Keratinocyte (primary cell): ENCODE measurements at regions not wholly inside any gene's neighbourhood (a gene's known extent, or its start where the extent isn't known, plus 50 kb on each side); places are given as distances from the start of the nearest gene placed in this dataset.

Experiments used
- DNase-seq: peaks from one replicate; pipeline ENCODE4 v3.0.0-alpha.2; 2011; ENCODE audit warnings: low read depth, missing footprints, low spot score
- FAIRE-seq: peaks from 2 replicates; lab custom pipeline; 2011; peaks lifted over from hg19 to GRCh38; lab: Jason Lieb, UNC
- H2AFZ ChIP-seq: 2 replicates; pipeline ENCODE4 v1.6.0; 2012; ENCODE audit warnings: low read length, control low read depth, inconsistent platforms; ENCODE audit not compliant: control insufficient read depth
- H3K27ac ChIP-seq: 2 replicates; pipeline ENCODE4 v1.5.1; 2011; ENCODE audit warnings: low read length; ENCODE audit not compliant: control insufficient read depth, insufficient read depth
- H3K27me3 ChIP-seq: 3 replicates; pipeline ENCODE4 v1.6.0; 2011; ENCODE audit warnings: low read length; ENCODE audit not compliant: control insufficient read depth, insufficient read depth; ENCODE audit errors: extremely low read depth
- H3K36me3 ChIP-seq, 2 experiments: 2 replicates in 1 of 2; 3 replicates in 1 of 2; pipeline ENCODE4 v1.5.1; 2011; ENCODE audit warnings: low read length in 2 of 2, mild to moderate bottlenecking in 1 of 2; ENCODE audit not compliant: control insufficient read depth in 2 of 2, insufficient read depth in 2 of 2; ENCODE audit errors: extremely low read depth in 1 of 2
- H3K4me1 ChIP-seq: 3 replicates; pipeline ENCODE4 v1.5.1; 2011; ENCODE audit warnings: low read length; ENCODE audit not compliant: control insufficient read depth, insufficient read depth; ENCODE audit errors: extremely low read depth
- H3K4me2 ChIP-seq: 3 replicates; pipeline ENCODE4 v1.6.0; 2011; ENCODE audit warnings: low read depth, low read length; ENCODE audit not compliant: control insufficient read depth, insufficient read depth; ENCODE audit errors: extremely low read depth
- H3K4me3 ChIP-seq, 3 experiments: fragments of 200-600 bp in 1 of 3; sonication (generic) in 1 of 3; 2 replicates in 2 of 3; 3 replicates in 1 of 3; pipeline ENCODE4 v1.5.1; 2011 to 2016; ENCODE audit warnings: low read length in 3 of 3, mild to moderate bottlenecking in 3 of 3, control low read depth in 2 of 3, inconsistent platforms in 1 of 3, low read depth in 1 of 3, mixed read lengths in 1 of 3, mixed run types in 1 of 3, moderate library complexity in 1 of 3; ENCODE audit not compliant: control insufficient read depth in 2 of 3, insufficient read depth in 2 of 3; ENCODE audit errors: extremely low read depth in 1 of 3
- H3K79me2 ChIP-seq: 2 replicates; pipeline ENCODE4 v1.6.0; 2012; ENCODE audit warnings: low read length; ENCODE audit not compliant: control insufficient read depth, insufficient read depth
- H3K9ac ChIP-seq: 3 replicates; pipeline ENCODE4 v1.6.0; 2011; ENCODE audit warnings: low read length; ENCODE audit not compliant: control insufficient read depth, insufficient read depth; ENCODE audit errors: extremely low read depth
- H3K9me1 ChIP-seq: 3 replicates; pipeline ENCODE4 v1.6.0; 2011; ENCODE audit warnings: low read length; ENCODE audit not compliant: control insufficient read depth, insufficient read depth; ENCODE audit errors: extremely low read depth
- H3K9me3 ChIP-seq: 2 replicates; pipeline ENCODE4 v1.5.1; 2012; ENCODE audit warnings: low read depth, low read length; ENCODE audit not compliant: control insufficient read depth
- H4K20me1 ChIP-seq: 3 replicates; pipeline ENCODE4 v1.6.0; 2011; ENCODE audit warnings: low read length; ENCODE audit not compliant: control insufficient read depth, insufficient read depth; ENCODE audit errors: extremely low read depth
- EZH2 ChIP-seq: IDR thresholded peaks from one replicate; pipeline ENCODE4 v1.6.1; 2012; ENCODE audit warnings: inconsistent platforms, mild to moderate bottlenecking, low read length, moderate library complexity
- dilution Hi-C: fragments of 300-500 bp; cut with MboI; formaldehyde crosslinking; loops from one replicate; pipeline ENCODE4 v1.7.0; 2020; ENCODE audit warnings: low sequenced_read_pairs; ENCODE audit not compliant: extremely low pct_ligation_motif_present
- TF ChIP-seq, protein P1 (sequence below), 3 experiments: IDR thresholded peaks in 1 of 3; conservative IDR thresholded peaks in 1 of 3; optimal IDR thresholded peaks in 1 of 3; 2 replicates in 2 of 3; 3 replicates in 1 of 3; pipeline versions ENCODE3 to v1.5.1; 2011; ENCODE audit warnings: low read length in 3 of 3, mild to moderate bottlenecking in 3 of 3, moderate library complexity in 2 of 3, control low read depth in 1 of 3, inconsistent platforms in 1 of 3; ENCODE audit not compliant: insufficient read depth in 2 of 3; ENCODE audit errors: extremely low read depth in 1 of 3

DNA sequence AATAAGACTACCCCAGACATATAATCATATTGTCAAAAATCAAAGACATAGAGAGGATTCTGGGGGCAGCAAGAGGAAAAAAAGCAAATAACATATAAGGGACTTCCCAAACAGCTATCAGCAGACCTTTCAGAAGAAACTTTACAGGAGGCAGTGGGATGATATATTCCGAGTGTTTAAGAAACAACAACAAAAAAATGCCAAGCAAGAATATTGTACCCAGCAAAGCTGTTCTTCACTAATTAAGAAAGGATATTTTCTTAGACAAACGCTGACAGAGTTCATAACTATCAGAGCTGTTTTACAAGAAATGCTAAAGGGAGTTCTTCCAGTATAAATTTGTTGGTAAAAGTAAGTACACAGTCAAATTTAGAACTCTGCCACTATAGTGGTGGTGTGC is 243.3 kb upstream of the AFDN start:
- H3K4me2 ChIP-seq: no peak overlapping the region
- no peak overlapping the region for H2AFZ ChIP-seq
- H4K20me1 ChIP-seq: no peaks in the 10 kb centered on the region
- H3K9me3 ChIP-seq: no peaks in the 10 kb centered on the region
- no peaks in the 10 kb centered on the region for H3K9me1 ChIP-seq
- FAIRE-seq (no peak), DNase-seq (no peak)
- H3K27me3 ChIP-seq: no peaks in the 10 kb centered on the region
- H3K79me2 ChIP-seq: no peaks in the 10 kb centered on the region
- no peak overlapping the region for H3K4me3 ChIP-seq
- TF ChIP-seq, protein P1, sequence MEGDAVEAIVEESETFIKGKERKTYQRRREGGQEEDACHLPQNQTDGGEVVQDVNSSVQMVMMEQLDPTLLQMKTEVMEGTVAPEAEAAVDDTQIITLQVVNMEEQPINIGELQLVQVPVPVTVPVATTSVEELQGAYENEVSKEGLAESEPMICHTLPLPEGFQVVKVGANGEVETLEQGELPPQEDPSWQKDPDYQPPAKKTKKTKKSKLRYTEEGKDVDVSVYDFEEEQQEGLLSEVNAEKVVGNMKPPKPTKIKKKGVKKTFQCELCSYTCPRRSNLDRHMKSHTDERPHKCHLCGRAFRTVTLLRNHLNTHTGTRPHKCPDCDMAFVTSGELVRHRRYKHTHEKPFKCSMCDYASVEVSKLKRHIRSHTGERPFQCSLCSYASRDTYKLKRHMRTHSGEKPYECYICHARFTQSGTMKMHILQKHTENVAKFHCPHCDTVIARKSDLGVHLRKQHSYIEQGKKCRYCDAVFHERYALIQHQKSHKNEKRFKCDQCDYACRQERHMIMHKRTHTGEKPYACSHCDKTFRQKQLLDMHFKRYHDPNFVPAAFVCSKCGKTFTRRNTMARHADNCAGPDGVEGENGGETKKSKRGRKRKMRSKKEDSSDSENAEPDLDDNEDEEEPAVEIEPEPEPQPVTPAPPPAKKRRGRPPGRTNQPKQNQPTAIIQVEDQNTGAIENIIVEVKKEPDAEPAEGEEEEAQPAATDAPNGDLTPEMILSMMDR (optimal IDR thresholded peaks at IDR 0.05 in 1 of 3, IDR thresholded peaks at IDR 0.05 in 1 of 3, conservative IDR thresholded peaks at IDR 0.05 in 1 of 3; ENCODE audit: extremely low read depth in 1 of 3, insufficient read depth in 2 of 3, low read length in 3 of 3): no peak
- no peak for TF ChIP-seq EZH2
- H3K9ac ChIP-seq: no peak overlapping the region
- H3K27ac ChIP-seq: no peak overlapping the region
- dilution Hi-C loops: no loop called here
- no peaks in the 10 kb centered on the region for H3K4me1 ChIP-seq
- H3K36me3 ChIP-seq: no peaks in the 10 kb centered on the region

DNA sequence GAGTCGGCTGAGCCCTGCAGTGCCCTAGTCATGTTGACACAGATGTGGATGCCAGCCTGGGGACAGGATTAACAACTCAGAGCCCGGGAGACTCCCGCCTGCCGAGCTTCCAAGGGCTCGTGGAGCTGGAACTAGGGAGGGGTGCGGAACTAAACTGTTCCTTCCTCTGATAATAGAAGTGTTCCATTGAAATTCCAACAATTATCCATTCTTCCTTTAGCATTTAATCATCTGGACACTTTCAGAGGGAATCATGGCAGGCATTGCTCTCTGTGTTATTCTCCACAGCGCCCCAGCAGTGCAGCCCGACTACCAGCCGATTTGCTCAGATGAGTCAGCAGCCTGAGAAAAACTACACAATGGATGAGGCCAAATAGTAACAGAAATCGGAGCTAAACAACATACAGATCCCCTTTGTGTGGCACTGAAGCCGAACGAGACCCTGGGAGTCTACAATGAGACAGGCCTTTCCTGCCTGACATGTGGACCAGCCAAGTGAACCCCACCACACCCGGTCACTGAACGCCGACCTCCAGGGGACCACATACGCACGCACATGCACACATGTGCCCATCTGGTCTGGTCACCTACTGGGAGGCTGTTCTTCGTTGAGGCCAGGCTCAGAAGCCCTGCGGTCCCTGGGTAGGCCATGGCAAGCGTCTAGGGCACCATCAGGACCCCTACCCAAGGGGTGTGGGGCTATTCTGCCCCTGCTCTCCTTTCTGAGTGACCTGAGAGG is 238.4 kb upstream of the AFDN start:
- Histone ChIP-seq H4K20me1 (no peaks in the 10 kb centered on the region), H3K9me1 (no peaks in the 10 kb centered on the region), H3K27ac (no peak overlapping the region), H2AFZ (no peak overlapping the region), H3K4me2 (no peak overlapping the region), H3K36me3 (no peaks in the 10 kb centered on the region), H3K9me3 (peaks cover 3% of the 10 kb centered on the region), H3K27me3 (no peaks in the 10 kb centered on the region), H3K4me1 (no peaks in the 10 kb centered on the region), H3K9ac (no peak overlapping the region), H3K4me3 (no peak overlapping the region), H3K79me2 (no peaks in the 10 kb centered on the region)
- DNase-seq (no peak), FAIRE-seq (no peak)
- dilution Hi-C loops: no loop called here
- no peak for TF ChIP-seq EZH2
- TF ChIP-seq, protein P1 (optimal IDR thresholded peaks at IDR 0.05 in 1 of 3, IDR thresholded peaks at IDR 0.05 in 1 of 3, conservative IDR thresholded peaks at IDR 0.05 in 1 of 3; ENCODE audit: extremely low read depth in 1 of 3, insufficient read depth in 2 of 3, low read length in 3 of 3): no peak
